NB4 (cell line): ENCODE measurements at regions not wholly inside any gene's neighbourhood (a gene's known extent, or its start where the extent isn't known, plus 50 kb on each side); places are given as distances from the start of the nearest gene placed in this dataset.

Experiments used
- MAX ChIP-seq: IDR thresholded peaks from 2 replicates; pipeline ENCODE4 v1.6.1; 2011; ENCODE audit warnings: low read depth, low read length
- TF ChIP-seq, protein P1 (sequence below): IDR thresholded peaks from one replicate; pipeline ENCODE4 v1.5.1; 2012; ENCODE audit warnings: low read depth, low read length

DNA sequence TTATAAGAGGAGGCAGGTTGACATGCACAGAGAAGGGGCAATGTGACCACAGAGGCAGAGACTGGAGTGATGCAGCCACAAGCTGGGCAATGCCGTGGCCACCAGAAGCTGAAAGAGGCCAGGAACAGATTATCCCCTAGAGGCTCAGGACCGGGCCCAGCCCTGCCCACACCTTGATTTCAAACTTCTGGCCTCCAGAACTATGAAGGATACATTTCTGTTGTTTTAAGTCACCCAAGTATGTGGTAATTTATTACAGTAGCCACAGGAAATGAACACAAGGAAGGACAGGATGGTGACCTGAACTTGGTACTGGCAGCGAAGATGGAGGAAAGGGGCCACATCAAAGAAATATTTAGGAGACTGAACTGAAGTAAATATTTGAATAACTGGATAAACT is 66.8 kb upstream of the RIOK3 start:
- TF ChIP-seq, protein P1, sequence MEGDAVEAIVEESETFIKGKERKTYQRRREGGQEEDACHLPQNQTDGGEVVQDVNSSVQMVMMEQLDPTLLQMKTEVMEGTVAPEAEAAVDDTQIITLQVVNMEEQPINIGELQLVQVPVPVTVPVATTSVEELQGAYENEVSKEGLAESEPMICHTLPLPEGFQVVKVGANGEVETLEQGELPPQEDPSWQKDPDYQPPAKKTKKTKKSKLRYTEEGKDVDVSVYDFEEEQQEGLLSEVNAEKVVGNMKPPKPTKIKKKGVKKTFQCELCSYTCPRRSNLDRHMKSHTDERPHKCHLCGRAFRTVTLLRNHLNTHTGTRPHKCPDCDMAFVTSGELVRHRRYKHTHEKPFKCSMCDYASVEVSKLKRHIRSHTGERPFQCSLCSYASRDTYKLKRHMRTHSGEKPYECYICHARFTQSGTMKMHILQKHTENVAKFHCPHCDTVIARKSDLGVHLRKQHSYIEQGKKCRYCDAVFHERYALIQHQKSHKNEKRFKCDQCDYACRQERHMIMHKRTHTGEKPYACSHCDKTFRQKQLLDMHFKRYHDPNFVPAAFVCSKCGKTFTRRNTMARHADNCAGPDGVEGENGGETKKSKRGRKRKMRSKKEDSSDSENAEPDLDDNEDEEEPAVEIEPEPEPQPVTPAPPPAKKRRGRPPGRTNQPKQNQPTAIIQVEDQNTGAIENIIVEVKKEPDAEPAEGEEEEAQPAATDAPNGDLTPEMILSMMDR = no peak
- TF ChIP-seq MAX = no peak
